Left ventricle myocardium inferior (tissue), 1 donor: ENCODE measurements at regions not wholly inside any gene's neighbourhood (a gene's known extent, or its start where the extent isn't known, plus 50 kb on each side); places are given as distances from the start of the nearest gene placed in this dataset.

ENCODE experiments used
- DNase-seq: peaks from one replicate; pipeline ENCODE4 v3.0.0-alpha.2; 2020
- H3K27ac ChIP-seq: fragments of 200-600 bp; replicated peaks from 2 replicates; pipeline ENCODE4 v1.8.0; 2021
- H3K27me3 ChIP-seq: fragments of 200-600 bp; 2 replicates; pipeline ENCODE4 v1.8.0; 2021; ENCODE audit warnings: low read depth
- H3K36me3 ChIP-seq: fragments of 200-600 bp; 2 replicates; pipeline ENCODE4 v1.8.0; 2021
- H3K4me1 ChIP-seq: fragments of 200-600 bp; 2 replicates; pipeline ENCODE4 v1.8.0; 2021
- H3K4me3 ChIP-seq: fragments of 200-600 bp; 2 replicates; pipeline ENCODE4 v1.8.0; 2021; ENCODE audit warnings: mild to moderate bottlenecking, moderate library complexity
- H3K9me3 ChIP-seq: fragments of 200-600 bp; replicated peaks from 2 replicates; pipeline ENCODE4 v1.8.0; 2021
- intact Hi-C: fragments of 100-400 bp; cut with micrococcal nuclease; formaldehyde crosslinking; loops from one replicate; pipeline ENCODE4 v1.11.0; 2022
- TF ChIP-seq, protein P1 (sequence below): fragments of 200-600 bp; IDR thresholded peaks from 2 replicates; pipeline ENCODE4 v1.8.0; 2021; ENCODE audit warnings: antibody characterized with exemption, mild to moderate bottlenecking, borderline replicate concordance
- donor health status: DM: no; HTN: yes; CAD: no; lungs with severe emphysema.

DNA sequence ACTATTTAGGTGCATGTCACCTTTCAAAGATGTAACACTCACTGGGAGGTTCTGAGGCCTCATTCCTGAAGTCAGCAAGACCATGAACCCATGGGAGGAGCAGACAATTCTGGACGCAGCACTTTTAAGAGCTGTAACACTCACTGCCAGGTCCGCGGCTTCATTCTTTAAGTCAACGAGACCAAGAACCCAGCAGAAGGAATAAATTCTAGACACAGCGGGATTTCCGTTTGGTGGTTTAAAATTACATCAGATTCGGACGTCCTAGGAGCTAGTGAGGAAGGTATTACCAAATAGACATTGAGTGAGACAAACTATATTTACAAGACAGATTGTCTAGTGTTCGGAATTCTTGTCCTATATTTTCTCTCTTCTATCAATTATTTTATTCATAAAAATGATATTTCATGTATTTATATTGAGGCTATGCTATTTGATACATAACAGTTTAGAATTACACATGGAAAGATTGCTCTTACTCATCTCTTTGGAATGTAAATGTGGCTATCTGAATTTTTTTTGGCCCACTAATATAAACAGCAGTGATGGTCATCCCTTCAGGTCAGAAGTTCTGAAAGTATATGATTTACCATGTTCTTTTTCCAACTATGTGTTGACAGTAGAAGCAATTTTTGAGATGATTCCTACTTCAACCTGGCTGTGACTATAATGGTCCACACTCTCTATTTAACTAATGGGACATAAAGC is 1973.0 kb upstream of the FLRT2 start:
- intact Hi-C loops, result no loop called here
- H3K36me3 ChIP-seq, result no peaks in the 10 kb centered on the region
- H3K4me3 ChIP-seq, result no peak overlapping the region

DNA sequence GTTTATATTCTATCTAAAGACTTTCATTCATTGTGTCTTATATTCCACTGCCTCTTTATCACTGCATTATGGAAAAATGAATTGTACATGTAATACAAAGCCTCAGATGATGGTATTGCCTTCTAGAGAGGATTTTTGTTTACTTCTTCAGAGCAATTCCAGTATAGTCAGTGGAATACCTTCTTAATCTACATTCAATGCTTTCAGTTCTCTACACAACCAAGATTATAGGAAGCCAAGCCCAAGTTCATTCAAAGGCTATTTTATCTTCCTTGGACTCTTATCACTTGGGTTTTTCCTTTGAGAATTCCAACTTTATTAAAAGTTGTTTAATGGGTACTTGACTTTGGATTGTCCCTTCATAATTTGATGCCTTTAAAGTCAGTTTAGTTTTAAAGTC is 1971.0 kb upstream of the FLRT2 start:
- Histone ChIP-seq H3K9me3 (peaks cover 8% of the 10 kb centered on the region), H3K4me3 (no peak overlapping the region), H3K27ac (no peak overlapping the region), H3K36me3 (no peaks in the 10 kb centered on the region), H3K4me1 (no peaks in the 10 kb centered on the region), H3K27me3 (no peaks in the 10 kb centered on the region)
- intact Hi-C loops, result no loop called here
- DNase-seq, result no peak
- TF ChIP-seq, protein P1, sequence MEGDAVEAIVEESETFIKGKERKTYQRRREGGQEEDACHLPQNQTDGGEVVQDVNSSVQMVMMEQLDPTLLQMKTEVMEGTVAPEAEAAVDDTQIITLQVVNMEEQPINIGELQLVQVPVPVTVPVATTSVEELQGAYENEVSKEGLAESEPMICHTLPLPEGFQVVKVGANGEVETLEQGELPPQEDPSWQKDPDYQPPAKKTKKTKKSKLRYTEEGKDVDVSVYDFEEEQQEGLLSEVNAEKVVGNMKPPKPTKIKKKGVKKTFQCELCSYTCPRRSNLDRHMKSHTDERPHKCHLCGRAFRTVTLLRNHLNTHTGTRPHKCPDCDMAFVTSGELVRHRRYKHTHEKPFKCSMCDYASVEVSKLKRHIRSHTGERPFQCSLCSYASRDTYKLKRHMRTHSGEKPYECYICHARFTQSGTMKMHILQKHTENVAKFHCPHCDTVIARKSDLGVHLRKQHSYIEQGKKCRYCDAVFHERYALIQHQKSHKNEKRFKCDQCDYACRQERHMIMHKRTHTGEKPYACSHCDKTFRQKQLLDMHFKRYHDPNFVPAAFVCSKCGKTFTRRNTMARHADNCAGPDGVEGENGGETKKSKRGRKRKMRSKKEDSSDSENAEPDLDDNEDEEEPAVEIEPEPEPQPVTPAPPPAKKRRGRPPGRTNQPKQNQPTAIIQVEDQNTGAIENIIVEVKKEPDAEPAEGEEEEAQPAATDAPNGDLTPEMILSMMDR, result no peak

More for the DNA sequence above, 1973.0 kb upstream of the FLRT2 start:
- TF ChIP-seq, protein P1, result no peak
- Histone ChIP-seq H3K9me3 (peaks cover 8% of the 10 kb centered on the region), H3K27ac (no peak overlapping the region), H3K4me1 (no peaks in the 10 kb centered on the region), H3K27me3 (no peaks in the 10 kb centered on the region)
- DNase-seq, result no peak

DNA sequence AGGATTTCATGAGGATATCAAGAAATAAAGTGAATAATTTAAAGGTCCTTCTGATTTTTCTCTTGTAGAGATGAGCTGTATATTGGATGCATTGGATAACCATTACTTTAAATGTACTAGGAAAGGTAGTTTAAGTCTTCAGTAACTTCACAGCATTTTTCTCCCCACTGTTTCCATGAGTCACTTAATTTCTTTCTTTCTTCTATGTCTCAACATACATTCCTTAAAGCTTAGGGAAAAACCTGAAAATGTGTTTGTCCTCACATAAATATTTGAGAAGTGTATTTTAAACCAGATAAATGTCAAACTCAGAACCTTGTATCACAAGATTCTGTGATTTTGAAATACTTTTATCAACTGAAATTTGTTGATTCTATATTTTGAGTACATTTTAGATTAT is 1970.2 kb upstream of the FLRT2 start:
- Histone ChIP-seq H3K36me3 (no peaks in the 10 kb centered on the region), H3K27me3 (no peaks in the 10 kb centered on the region), H3K4me1 (no peaks in the 10 kb centered on the region), H3K9me3 (peaks cover 13% of the 10 kb centered on the region), H3K27ac (no peak overlapping the region), H3K4me3 (no peak overlapping the region)
- DNase-seq, result no peak
- intact Hi-C loops, result no loop called here
- TF ChIP-seq, protein P1, result no peak

DNA sequence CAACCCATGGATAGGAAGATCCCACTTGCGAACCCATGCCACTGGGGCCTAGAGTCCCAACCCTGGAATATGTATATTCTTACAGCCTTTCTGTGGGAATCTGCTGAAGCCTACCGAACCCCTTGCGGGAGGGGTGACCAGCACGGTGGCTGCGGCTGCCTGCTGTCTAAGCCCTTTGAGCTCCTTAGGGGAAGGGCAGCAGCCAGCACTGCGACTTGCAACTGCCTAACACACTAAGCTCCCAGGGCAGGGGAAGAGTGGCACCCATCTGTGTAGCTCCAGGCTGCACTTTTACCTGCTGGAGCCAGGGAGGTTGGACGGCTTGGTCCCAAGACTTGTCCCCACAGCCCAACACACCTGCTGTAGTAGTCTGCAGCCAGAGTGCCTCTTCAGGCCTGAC is 1968.7 kb upstream of the FLRT2 start:
- TF ChIP-seq, protein P1, result no peak
- no peaks in the 10 kb centered on the region for H3K4me1 ChIP-seq
- H3K9me3 ChIP-seq, result peaks cover 23% of the 10 kb centered on the region
- no peak for DNase-seq
- intact Hi-C loops, result no loop called here
- H3K27ac ChIP-seq, result no peak overlapping the region
- no peaks in the 10 kb centered on the region for H3K27me3 ChIP-seq
- no peak overlapping the region for H3K4me3 ChIP-seq
- H3K36me3 ChIP-seq, result no peaks in the 10 kb centered on the region

DNA sequence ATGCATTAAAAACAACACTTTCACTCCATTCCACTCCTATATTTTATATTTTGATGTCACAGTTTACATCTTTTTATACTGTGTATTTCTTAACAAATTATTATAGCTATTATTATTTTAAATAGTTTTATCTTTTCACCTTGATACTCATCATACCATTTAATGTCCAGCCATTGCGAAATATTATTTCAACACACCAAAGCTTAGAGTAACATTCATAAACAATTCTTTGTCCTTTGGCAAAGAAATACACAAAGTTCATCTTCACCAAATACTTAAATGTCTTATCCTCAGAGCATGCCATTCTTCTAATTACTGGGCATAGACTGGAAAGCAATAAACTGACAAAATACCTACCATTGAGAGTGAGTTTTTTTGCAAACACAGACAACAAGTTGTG is 1963.4 kb upstream of the FLRT2 start:
- intact Hi-C loops, result no loop called here
- Histone ChIP-seq H3K4me3 (no peak overlapping the region), H3K4me1 (no peaks in the 10 kb centered on the region), H3K27ac (no peak overlapping the region), H3K27me3 (no peaks in the 10 kb centered on the region), H3K36me3 (no peaks in the 10 kb centered on the region), H3K9me3 (peaks cover 16% of the 10 kb centered on the region)
- TF ChIP-seq, protein P1, result no peak
- no peak for DNase-seq
